MM.1S (cell line): ENCODE measurements at regions not wholly inside any gene's neighbourhood (a gene's known extent, or its start where the extent isn't known, plus 50 kb on each side); places are given as distances from the start of the nearest gene placed in this dataset.

Source experiments
- DNase-seq: peaks from one replicate; pipeline ENCODE4 v3.0.0-alpha.2; 2015
- H2AFZ ChIP-seq: fragments of 300-600 bp; sonication (generic); 2 replicates; pipeline ENCODE4 v1.6.0; 2016; ENCODE audit warnings: antibody characterized with exemption, low read length
- H3F3A ChIP-seq: fragments of 300-600 bp; sonication (generic); 2 replicates; pipeline ENCODE4 v1.6.1; 2016; ENCODE audit warnings: mild to moderate bottlenecking, antibody characterized with exemption, low read length, moderate library complexity, mixed read lengths; ENCODE audit not compliant: insufficient read depth
- H3K27ac ChIP-seq: fragments of 300-600 bp; sonication (generic); 2 replicates; pipeline ENCODE4 v1.5.1; 2016; ENCODE audit warnings: mild to moderate bottlenecking, low read length
- H3K27me3 ChIP-seq: fragments of 300-600 bp; sonication (generic); replicated peaks from 2 replicates; pipeline ENCODE4 v1.6.0; 2016; ENCODE audit warnings: low read length; ENCODE audit not compliant: insufficient read depth
- H3K36me3 ChIP-seq: fragments of 300-600 bp; sonication (generic); replicated peaks from 2 replicates; pipeline ENCODE4 v1.6.1; 2016; ENCODE audit warnings: mild to moderate bottlenecking, low read length, mixed read lengths; ENCODE audit not compliant: insufficient read depth
- H3K4me1 ChIP-seq: fragments of 300-600 bp; sonication (generic); 2 replicates; pipeline ENCODE4 v1.6.1; 2016; ENCODE audit warnings: low read length, mixed read lengths
- H3K4me2 ChIP-seq: fragments of 300-600 bp; sonication (generic); 2 replicates; pipeline ENCODE4 v1.6.0; 2016; ENCODE audit warnings: low read depth, low read length
- H3K4me3 ChIP-seq: fragments of 300-600 bp; sonication (generic); 2 replicates; pipeline ENCODE4 v1.5.1; 2016; ENCODE audit warnings: low read length, mixed read lengths
- H3K79me2 ChIP-seq: fragments of 300-600 bp; sonication (generic); 2 replicates; pipeline ENCODE4 v1.6.1; 2016; ENCODE audit warnings: mixed run types, low read length, mixed read lengths
- H3K9ac ChIP-seq: fragments of 300-600 bp; sonication (generic); 2 replicates; pipeline ENCODE4 v1.6.1; 2016; ENCODE audit warnings: low read length, mixed read lengths
- H3K9me2 ChIP-seq: fragments of 300-600 bp; sonication (generic); replicated peaks from 2 replicates; pipeline ENCODE4 v1.6.1; 2016; ENCODE audit warnings: mild to moderate bottlenecking, low read length, mixed read lengths; ENCODE audit not compliant: insufficient read depth
- H3K9me3 ChIP-seq: fragments of 300-600 bp; sonication (generic); replicated peaks from 2 replicates; pipeline ENCODE4 v1.6.1; 2016; ENCODE audit warnings: mild to moderate bottlenecking, low read length, mixed read lengths; ENCODE audit not compliant: insufficient read depth
- H4K20me1 ChIP-seq: fragments of 300-600 bp; sonication (generic); 2 replicates; pipeline ENCODE4 v1.6.1; 2016; ENCODE audit warnings: mild to moderate bottlenecking, low read length, moderate library complexity, mixed read lengths; ENCODE audit not compliant: insufficient read depth
- EZH2 ChIP-seq: fragments of 300-600 bp; sonication (generic); optimal IDR thresholded peaks from 2 replicates; pipeline ENCODE3; 2017; ENCODE audit warnings: low read depth, mild to moderate bottlenecking, antibody characterized with exemption, low read length, mixed read lengths
- EZH2phosphoT487 ChIP-seq: fragments of 300-600 bp; sonication (generic); IDR thresholded peaks from 2 replicates; pipeline ENCODE4 v1.6.1; 2018; ENCODE audit warnings: antibody characterized with exemption, low read length
- TF ChIP-seq, protein P1 (sequence below): fragments of 300-600 bp; sonication (generic); IDR thresholded peaks from 2 replicates; pipeline ENCODE4 v1.5.1; 2016; ENCODE audit warnings: antibody characterized with exemption, low read length, mixed read lengths

DNA sequence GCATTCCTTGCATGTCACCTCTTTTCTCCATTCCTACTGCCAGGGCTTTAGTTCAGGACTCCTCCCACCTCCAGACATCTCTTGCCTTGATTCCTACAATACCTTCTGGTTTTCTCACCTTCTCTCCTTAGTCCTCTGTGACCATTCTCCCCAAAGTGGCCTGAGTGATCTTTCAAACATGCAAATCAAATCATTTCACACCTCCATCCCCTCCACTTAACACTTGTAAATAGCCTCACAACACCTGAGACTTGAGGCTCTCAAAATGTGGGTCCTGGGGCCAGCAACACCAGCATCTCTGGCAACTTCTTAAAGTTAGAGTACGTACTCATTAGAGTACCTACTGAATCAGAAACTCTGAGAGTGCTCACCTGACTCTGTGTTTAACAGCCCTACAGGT is 68.4 kb downstream of the RTL9 start:
- Histone ChIP-seq H4K20me1 (no peaks in the 10 kb centered on the region), H3K4me2 (no peak overlapping the region), H3K9ac (no peak overlapping the region), H3F3A (no peaks in the 10 kb centered on the region), H2AFZ (no peak overlapping the region), H3K36me3 (no peaks in the 10 kb centered on the region), H3K9me2 (no peaks in the 10 kb centered on the region), H3K79me2 (no peaks in the 10 kb centered on the region), H3K27ac (no peak overlapping the region), H3K4me1 (no peaks in the 10 kb centered on the region), H3K27me3 (no peaks in the 10 kb centered on the region), H3K9me3 (no peaks in the 10 kb centered on the region), H3K4me3 (no peak overlapping the region)
- TF ChIP-seq, protein P1, sequence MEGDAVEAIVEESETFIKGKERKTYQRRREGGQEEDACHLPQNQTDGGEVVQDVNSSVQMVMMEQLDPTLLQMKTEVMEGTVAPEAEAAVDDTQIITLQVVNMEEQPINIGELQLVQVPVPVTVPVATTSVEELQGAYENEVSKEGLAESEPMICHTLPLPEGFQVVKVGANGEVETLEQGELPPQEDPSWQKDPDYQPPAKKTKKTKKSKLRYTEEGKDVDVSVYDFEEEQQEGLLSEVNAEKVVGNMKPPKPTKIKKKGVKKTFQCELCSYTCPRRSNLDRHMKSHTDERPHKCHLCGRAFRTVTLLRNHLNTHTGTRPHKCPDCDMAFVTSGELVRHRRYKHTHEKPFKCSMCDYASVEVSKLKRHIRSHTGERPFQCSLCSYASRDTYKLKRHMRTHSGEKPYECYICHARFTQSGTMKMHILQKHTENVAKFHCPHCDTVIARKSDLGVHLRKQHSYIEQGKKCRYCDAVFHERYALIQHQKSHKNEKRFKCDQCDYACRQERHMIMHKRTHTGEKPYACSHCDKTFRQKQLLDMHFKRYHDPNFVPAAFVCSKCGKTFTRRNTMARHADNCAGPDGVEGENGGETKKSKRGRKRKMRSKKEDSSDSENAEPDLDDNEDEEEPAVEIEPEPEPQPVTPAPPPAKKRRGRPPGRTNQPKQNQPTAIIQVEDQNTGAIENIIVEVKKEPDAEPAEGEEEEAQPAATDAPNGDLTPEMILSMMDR, result no peak
- DNase-seq, result no peak

DNA sequence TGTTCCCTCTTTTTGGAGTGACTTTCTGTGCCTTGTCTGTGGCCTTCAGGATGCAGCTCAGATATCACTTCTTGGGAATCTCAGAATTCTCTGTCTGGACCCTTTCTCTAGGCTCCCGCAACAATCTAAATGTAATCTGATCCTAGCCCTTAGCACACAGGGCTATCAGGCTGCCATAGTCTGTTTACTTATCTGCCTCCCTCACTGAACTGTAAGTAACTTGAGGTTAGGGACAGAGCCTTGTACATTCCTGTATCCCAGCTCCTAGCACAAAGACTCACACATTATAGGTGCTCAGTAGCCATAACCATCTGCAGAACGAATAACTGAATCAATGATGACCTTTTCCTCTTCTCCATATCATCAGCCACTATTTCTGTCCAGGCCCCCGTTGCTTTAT is 69.5 kb downstream of the RTL9 start:
- H3K9me3 ChIP-seq, result no peaks in the 10 kb centered on the region
- no peaks in the 10 kb centered on the region for H3K27me3 ChIP-seq

DNA sequence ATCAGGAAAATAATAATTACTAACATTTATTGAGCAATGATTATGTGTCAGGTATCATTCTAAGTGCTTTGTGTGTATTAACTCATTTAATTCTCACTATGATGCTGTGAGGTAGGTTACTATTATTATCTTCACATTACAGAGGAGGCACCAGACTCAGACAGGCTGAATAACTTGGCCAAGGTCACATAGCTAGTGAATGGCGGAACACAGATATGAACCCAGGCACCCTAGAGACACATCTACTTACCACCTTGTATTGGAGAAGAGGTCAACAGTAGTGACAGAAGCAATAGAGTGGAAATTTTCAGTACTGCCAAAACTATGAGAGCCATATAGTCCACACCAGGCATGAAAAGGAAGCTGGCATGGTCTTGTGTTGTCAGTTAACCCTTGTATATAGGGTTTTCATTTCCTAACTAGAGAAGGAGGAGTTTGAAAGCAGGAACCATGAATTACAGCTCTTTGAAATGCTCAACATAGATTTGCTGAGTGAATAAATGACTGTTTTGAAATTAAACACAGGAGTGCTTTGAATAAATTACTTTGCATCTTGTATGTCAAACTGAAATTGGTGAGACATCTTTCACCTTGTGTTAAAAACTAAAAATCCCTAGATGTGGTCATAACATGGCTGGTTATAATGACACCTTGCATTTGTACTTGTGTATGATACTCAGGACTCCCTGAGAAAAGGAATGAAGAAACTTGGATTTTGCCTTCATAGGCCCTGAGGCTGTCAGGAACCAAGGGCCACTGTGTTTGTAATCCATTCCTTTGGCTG is 71.8 kb downstream of the RTL9 start:
- no peaks in the 10 kb centered on the region for H3K4me1 ChIP-seq
- H3K4me2 ChIP-seq, result no peak overlapping the region
- H3K36me3 ChIP-seq, result no peaks in the 10 kb centered on the region
- no peak overlapping the region for H3K9ac ChIP-seq
- no peaks in the 10 kb centered on the region for H3K79me2 ChIP-seq
- H3K27me3 ChIP-seq, result no peaks in the 10 kb centered on the region
- no peaks in the 10 kb centered on the region for H3K9me2 ChIP-seq
- H3F3A ChIP-seq, result no peaks in the 10 kb centered on the region
- DNase-seq, result no peak
- no peaks in the 10 kb centered on the region for H3K9me3 ChIP-seq
- no peak overlapping the region for H3K27ac ChIP-seq
- H2AFZ ChIP-seq, result no peak overlapping the region
- no peaks in the 10 kb centered on the region for H4K20me1 ChIP-seq
- no peak for TF ChIP-seq EZH2phosphoT487
- no peak for TF ChIP-seq EZH2
- TF ChIP-seq, protein P1, result no peak
- no peak overlapping the region for H3K4me3 ChIP-seq

More for the DNA sequence above, 69.5 kb downstream of the RTL9 start:
- no peaks in the 10 kb centered on the region for H3K36me3 ChIP-seq
- no peaks in the 10 kb centered on the region for H3K79me2 ChIP-seq
- H3K9me2 ChIP-seq, result no peaks in the 10 kb centered on the region
- no peak overlapping the region for H2AFZ ChIP-seq
- no peak overlapping the region for H3K4me3 ChIP-seq
- no peak for DNase-seq
- H3K4me2 ChIP-seq, result no peak overlapping the region
- H3K4me1 ChIP-seq, result no peaks in the 10 kb centered on the region
- TF ChIP-seq EZH2, result no peak
- no peak for TF ChIP-seq EZH2phosphoT487
- TF ChIP-seq, protein P1, result no peak
- H3F3A ChIP-seq, result no peaks in the 10 kb centered on the region
- no peak overlapping the region for H3K9ac ChIP-seq
- no peak overlapping the region for H3K27ac ChIP-seq
- H4K20me1 ChIP-seq, result no peaks in the 10 kb centered on the region
